ENCODE measurements at regions not wholly inside any gene's neighbourhood (a gene's known extent, or its start where the extent isn't known, plus 50 kb on each side); places are given as distances from the start of the nearest gene placed in this dataset.

DNA sequence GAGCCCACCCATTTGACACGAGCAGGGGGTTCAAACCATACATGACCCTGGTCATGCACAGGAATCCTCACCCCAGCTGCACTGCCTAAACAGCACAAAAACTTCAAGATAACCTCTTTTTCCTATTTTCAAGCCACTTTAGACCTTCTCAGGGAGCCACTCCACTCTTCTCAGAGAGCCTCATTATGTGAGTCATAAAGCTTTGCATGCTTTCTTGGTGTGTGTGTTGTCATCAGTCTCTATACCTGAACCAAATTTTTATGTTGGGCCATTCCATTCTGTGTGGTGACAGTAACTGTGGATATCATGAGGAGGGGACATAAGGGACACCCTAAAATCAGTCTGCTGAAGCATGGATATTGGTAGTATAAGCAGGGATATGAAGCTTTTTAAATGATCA is 769.5 kb upstream of the API5 start:
- TF ChIP-seq CTCF (IDR thresholded peaks at IDR 0.05; ENCODE audit: low read length) (no peak), EZH2phosphoT487 (IDR thresholded peaks at IDR 0.05; ENCODE audit: low read length) (no peak)

Data from MM.1S (cell line).